Progenitor cell of endocrine pancreas (in vitro differentiated cells): ENCODE measurements at regions not wholly inside any gene's neighbourhood (a gene's known extent, or its start where the extent isn't known, plus 50 kb on each side); places are given as distances from the start of the nearest gene placed in this dataset.

ENCODE experiments used
- DNase-seq: peaks from one replicate; pipeline ENCODE4 v3.0.0; 2021; ENCODE audit warnings: low spot score; ENCODE audit not compliant: unreplicated experiment
- H3K27ac Mint-ChIP-seq: 2 replicates; pipeline ENCODE4 v1.8.0; 2021; ENCODE audit warnings: mild to moderate bottlenecking, moderate library complexity, mixed read lengths
- H3K27me3 Mint-ChIP-seq: 2 replicates; pipeline ENCODE4 v1.8.0; 2021; ENCODE audit warnings: mixed read lengths
- H3K36me3 Mint-ChIP-seq: 2 replicates; pipeline ENCODE4 v1.8.0; 2022; ENCODE audit warnings: mixed read lengths; ENCODE audit not compliant: insufficient read depth
- H3K4me1 Mint-ChIP-seq: 2 replicates; pipeline ENCODE4 v1.8.0; 2021; ENCODE audit warnings: low read depth, mixed read lengths
- H3K4me3 Mint-ChIP-seq: 2 replicates; pipeline ENCODE4 v1.8.0; 2021; ENCODE audit warnings: low read depth, mild to moderate bottlenecking, moderate library complexity, mixed read lengths
- H3K9me3 Mint-ChIP-seq: 2 replicates; pipeline ENCODE4 v1.8.0; 2021; ENCODE audit warnings: low read depth, mixed read lengths
- TF ChIP-seq, protein P1 (sequence below): fragments of 200-600 bp; sonication (generic); IDR thresholded peaks from one replicate; pipeline ENCODE4 v1.5.0; 2021; ENCODE audit warnings: antibody characterized with exemption, mild to moderate bottlenecking; ENCODE audit not compliant: unreplicated experiment

DNA sequence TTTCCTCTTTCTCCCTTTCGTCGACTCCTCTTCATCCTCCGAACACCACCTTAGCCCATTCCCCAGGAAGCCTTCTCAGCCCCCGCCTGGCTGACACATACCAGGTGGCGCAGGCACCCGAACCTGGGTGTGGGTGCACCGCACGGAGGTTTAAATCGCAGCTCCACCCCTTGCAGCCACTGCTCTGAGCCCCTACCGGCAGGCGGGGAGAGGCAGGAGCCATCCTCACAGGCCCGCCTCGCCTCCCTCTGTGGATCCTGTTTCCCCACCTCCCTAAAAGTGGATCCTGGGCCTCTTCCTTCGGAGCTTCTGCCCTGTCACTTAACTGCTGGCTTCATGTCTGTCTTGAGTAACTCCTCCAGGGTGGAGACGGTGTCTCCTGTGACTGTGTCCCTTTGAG is 110.7 kb downstream of the OLFM1 start:
- H3K27ac Mint-ChIP-seq, result no peak overlapping the region
- TF ChIP-seq, protein P1, sequence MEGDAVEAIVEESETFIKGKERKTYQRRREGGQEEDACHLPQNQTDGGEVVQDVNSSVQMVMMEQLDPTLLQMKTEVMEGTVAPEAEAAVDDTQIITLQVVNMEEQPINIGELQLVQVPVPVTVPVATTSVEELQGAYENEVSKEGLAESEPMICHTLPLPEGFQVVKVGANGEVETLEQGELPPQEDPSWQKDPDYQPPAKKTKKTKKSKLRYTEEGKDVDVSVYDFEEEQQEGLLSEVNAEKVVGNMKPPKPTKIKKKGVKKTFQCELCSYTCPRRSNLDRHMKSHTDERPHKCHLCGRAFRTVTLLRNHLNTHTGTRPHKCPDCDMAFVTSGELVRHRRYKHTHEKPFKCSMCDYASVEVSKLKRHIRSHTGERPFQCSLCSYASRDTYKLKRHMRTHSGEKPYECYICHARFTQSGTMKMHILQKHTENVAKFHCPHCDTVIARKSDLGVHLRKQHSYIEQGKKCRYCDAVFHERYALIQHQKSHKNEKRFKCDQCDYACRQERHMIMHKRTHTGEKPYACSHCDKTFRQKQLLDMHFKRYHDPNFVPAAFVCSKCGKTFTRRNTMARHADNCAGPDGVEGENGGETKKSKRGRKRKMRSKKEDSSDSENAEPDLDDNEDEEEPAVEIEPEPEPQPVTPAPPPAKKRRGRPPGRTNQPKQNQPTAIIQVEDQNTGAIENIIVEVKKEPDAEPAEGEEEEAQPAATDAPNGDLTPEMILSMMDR, result no peak
- no peak for DNase-seq
- no peaks in the 10 kb centered on the region for H3K36me3 Mint-ChIP-seq
- peaks cover 47% of the 10 kb centered on the region for H3K27me3 Mint-ChIP-seq
- no peaks in the 10 kb centered on the region for H3K9me3 Mint-ChIP-seq
- no peaks in the 10 kb centered on the region for H3K4me1 Mint-ChIP-seq
- no peak overlapping the region for H3K4me3 Mint-ChIP-seq

DNA sequence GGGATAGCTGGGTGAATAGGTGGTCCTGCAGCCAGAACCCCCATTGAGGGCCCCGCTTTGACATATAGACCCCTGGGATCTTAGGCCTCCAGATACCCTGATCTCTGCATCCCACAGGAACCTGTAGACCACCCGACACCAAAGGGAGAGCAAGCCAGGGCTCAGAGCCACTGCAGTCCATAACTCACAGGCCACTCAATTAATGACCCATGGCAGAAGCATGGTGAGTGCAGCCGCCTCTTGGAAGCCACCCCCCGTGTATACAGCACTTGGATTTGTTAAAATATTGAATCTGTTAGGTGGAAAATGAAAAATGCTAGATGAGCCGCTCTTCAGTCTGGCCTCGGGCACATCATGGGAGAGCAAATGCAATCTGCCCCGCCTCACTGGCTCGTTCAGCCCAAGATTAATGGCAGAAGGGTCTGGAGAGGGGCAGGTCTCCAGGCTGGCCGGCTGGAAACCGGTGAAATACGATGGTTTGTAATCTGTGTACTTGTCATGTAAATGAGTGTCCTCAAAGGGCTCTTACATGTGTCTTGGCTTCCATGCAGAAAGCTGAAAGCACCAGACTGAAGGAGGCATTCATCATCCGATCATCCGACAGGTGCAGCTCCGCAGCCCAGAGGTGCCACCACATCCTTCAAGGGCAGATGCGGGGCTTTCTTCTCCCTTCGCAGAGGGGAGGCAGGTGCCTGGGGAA is 111.3 kb downstream of the OLFM1 start:
- TF ChIP-seq, protein P1, result no peak
- H3K4me1 Mint-ChIP-seq, result no peaks in the 10 kb centered on the region
- H3K36me3 Mint-ChIP-seq, result no peaks in the 10 kb centered on the region
- no peak overlapping the region for H3K4me3 Mint-ChIP-seq
- H3K27me3 Mint-ChIP-seq, result peaks cover 47% of the 10 kb centered on the region
- no peak overlapping the region for H3K27ac Mint-ChIP-seq
- no peaks in the 10 kb centered on the region for H3K9me3 Mint-ChIP-seq
- no peak for DNase-seq

DNA sequence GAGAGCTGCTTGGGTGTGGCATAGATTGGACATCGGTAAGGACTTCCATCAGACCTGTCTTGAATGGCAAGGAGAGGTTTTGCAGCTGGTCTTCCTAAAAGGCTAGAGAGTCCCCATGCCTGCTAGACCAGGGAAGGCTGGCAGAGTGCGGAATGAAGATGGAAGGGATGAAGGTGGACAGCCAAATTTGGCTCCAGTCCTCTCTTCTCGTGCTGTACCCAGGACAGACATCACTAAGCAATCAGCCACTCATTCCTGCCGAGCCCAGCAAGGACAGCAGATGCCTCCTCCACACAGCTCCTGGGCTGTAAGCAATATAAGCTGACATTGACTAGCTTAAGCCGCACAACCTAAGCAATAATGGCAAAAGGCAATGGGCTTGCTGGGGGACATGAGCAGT is 112.0 kb downstream of the OLFM1 start:
- DNase-seq, result no peak
- Mint-ChIP-seq H3K27ac (no peak overlapping the region), H3K27me3 (peaks cover 47% of the 10 kb centered on the region), H3K9me3 (no peaks in the 10 kb centered on the region), H3K36me3 (no peaks in the 10 kb centered on the region), H3K4me3 (no peak overlapping the region), H3K4me1 (no peaks in the 10 kb centered on the region)
- TF ChIP-seq, protein P1, result no peak

DNA sequence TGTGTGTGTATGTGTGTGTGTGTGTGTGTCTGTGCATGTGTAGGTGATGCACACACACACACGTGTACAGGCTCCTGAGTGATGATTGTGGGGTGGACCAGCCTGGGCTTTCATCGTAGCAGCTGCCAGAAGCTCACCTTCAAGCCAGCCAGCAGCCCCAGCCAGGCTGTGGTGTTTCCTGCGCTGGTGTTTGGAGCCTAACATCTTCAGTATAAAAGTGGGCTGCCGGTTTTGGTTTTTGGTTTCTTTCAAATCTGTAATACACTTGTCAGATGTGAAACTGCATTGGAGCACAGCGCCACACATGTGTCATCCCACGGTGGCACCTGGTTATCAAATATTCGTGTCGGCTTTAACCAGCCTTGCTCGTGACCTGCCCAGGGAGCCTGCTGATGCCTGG is 114.2 kb downstream of the OLFM1 start:
- no peaks in the 10 kb centered on the region for H3K4me1 Mint-ChIP-seq
- TF ChIP-seq, protein P1, result no peak
- no peak overlapping the region for H3K4me3 Mint-ChIP-seq
- H3K36me3 Mint-ChIP-seq, result no peaks in the 10 kb centered on the region
- peaks cover 52% of the 10 kb centered on the region for H3K27me3 Mint-ChIP-seq
- H3K9me3 Mint-ChIP-seq, result no peaks in the 10 kb centered on the region
- no peak overlapping the region for H3K27ac Mint-ChIP-seq
- no peak for DNase-seq

DNA sequence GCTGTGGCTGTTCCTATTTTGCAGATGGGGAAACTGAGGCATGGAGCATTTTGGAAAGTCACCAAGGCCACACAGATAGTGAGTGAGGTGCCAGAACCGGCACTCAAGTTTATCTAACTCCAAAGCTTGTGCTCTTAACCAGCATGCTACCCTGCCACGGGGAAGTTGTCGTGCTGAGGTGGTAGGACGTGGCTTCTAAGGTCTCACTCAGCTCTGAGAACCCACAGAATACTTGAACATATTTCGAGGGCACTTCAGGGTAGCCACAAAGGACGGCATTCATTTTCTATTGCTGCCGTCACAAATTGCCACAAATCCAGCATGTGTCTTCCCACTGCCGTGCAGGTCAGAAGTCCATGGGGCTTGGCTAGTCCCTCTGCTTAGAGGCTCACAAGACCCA is 116.7 kb downstream of the OLFM1 start:
- Mint-ChIP-seq H3K4me1 (no peaks in the 10 kb centered on the region), H3K4me3 (no peak overlapping the region), H3K27ac (no peak overlapping the region), H3K9me3 (no peaks in the 10 kb centered on the region), H3K27me3 (peaks cover 32% of the 10 kb centered on the region), H3K36me3 (no peaks in the 10 kb centered on the region)
- DNase-seq, result no peak
- TF ChIP-seq, protein P1, result no peak
